Smooth muscle cell (in vitro differentiated cells): ENCODE measurements at regions not wholly inside any gene's neighbourhood (a gene's known extent, or its start where the extent isn't known, plus 50 kb on each side); places are given as distances from the start of the nearest gene placed in this dataset.
"Not testable (repeated sequence)": the region's sequence is repeated elsewhere in the genome, so short reads cannot be mapped to it uniquely, and the experiment has no call there.

Experiments
- DNase-seq: peaks from one replicate; lab custom pipeline; 2025; ENCODE audit not compliant: unreplicated experiment; lab: John Stamatoyannopoulos, UW
- H2AFZ ChIP-seq: fragments of 200-600 bp; sonication (generic); 2 replicates; pipeline ENCODE4 v1.6.0; 2016; ENCODE audit warnings: antibody characterized with exemption, low read depth, mild to moderate bottlenecking
- H3F3A ChIP-seq: fragments of 200-600 bp; sonication (generic); 2 replicates; pipeline ENCODE4 v1.6.0; 2017; ENCODE audit warnings: antibody characterized with exemption, low read depth
- H3K27ac ChIP-seq: fragments of 200-600 bp; sonication (generic); 2 replicates; pipeline ENCODE4 v1.5.1; 2016; ENCODE audit warnings: low read depth, mild to moderate bottlenecking
- H3K27me3 ChIP-seq: fragments of 200-600 bp; sonication (generic); 2 replicates; pipeline ENCODE4 v1.6.1; 2016; ENCODE audit warnings: low read depth, mild to moderate bottlenecking
- H3K36me3 ChIP-seq: fragments of 200-600 bp; sonication (generic); 2 replicates; pipeline ENCODE4 v1.5.1; 2016; ENCODE audit warnings: low read depth
- H3K4me1 ChIP-seq: fragments of 200-600 bp; sonication (generic); 2 replicates; pipeline ENCODE4 v1.5.1; 2016; ENCODE audit warnings: low read depth
- H3K4me2 ChIP-seq: fragments of 200-600 bp; sonication (generic); 2 replicates; pipeline ENCODE4 v1.6.0; 2016; ENCODE audit warnings: mild to moderate bottlenecking
- H3K4me3 ChIP-seq: fragments of 200-600 bp; sonication (generic); 2 replicates; pipeline ENCODE4 v1.5.1; 2016; ENCODE audit warnings: mild to moderate bottlenecking
- H3K79me2 ChIP-seq: fragments of 200-600 bp; sonication (generic); 2 replicates; pipeline ENCODE4 v1.6.0; 2016; ENCODE audit warnings: low read depth, mild to moderate bottlenecking
- H3K9ac ChIP-seq: fragments of 200-600 bp; sonication (generic); 2 replicates; pipeline ENCODE4 v1.6.0; 2016; ENCODE audit warnings: low read depth
- H3K9me3 ChIP-seq: fragments of 200-600 bp; sonication (generic); replicated peaks from 2 replicates; pipeline ENCODE4 v1.5.1; 2016; ENCODE audit warnings: low read depth
- H4K20me1 ChIP-seq: fragments of 200-600 bp; sonication (generic); 2 replicates; pipeline ENCODE4 v1.6.0; 2016; ENCODE audit warnings: low read depth
- CTCF ChIP-seq: fragments of 200-600 bp; sonication (generic); IDR thresholded peaks from 2 replicates; pipeline ENCODE4 v1.5.1; 2017; ENCODE audit warnings: borderline replicate concordance, mild to moderate bottlenecking, antibody characterized with exemption; ENCODE audit not compliant: insufficient read depth, poor library complexity, severe bottlenecking
- WGBS: methylation state at CpG from one replicate; pipeline ENCODE4 v1.1.7; 2016; ENCODE audit warnings: low lambda C conversion rate; 5-methylcytosine and 5-hydroxymethylcytosine counted together

- Histone ChIP-seq H3K9me3 (no peaks in the 10 kb centered on the region), H4K20me1 (no peaks in the 10 kb centered on the region), H3K4me1 (no peaks in the 10 kb centered on the region), H3K79me2 (no peaks in the 10 kb centered on the region), H2AFZ (no peak overlapping the region), H3K27ac (no peak overlapping the region), H3K9ac (no peak overlapping the region), H3K27me3 (no peaks in the 10 kb centered on the region), H3K36me3 (no peaks in the 10 kb centered on the region), H3F3A (no peaks in the 10 kb centered on the region), H3K4me3 (no peak overlapping the region), H3K4me2 (no peak overlapping the region)
- DNase-seq, result no peak
- no peak for TF ChIP-seq CTCF
- 89% methylated on average over 2 of the region's 2 CpGs for WGBS
These were observed 337.0 kb upstream of the SLC7A11 start for GRCh38 chr4:138579146-138579545.

- H3K4me1 ChIP-seq, H2AFZ ChIP-seq, H3K79me2 ChIP-seq, H4K20me1 ChIP-seq, H3F3A ChIP-seq, DNase-seq, H3K36me3 ChIP-seq, H3K27ac ChIP-seq, H3K9me3 ChIP-seq, H3K9ac ChIP-seq, H3K4me2 ChIP-seq, H3K27me3 ChIP-seq, H3K4me3 ChIP-seq: not testable (repeated sequence)
- WGBS, result 81% methylated on average over 3 of the region's 3 CpGs
These were observed 335.7 kb upstream of the SLC7A11 start for GRCh38 chr4:138577826-138578225.

GRCh38 chr4:138577145-138577544, 335.0 kb upstream of the SLC7A11 start:
- Histone ChIP-seq H3K4me3 (no peak overlapping the region), H3K27me3 (no peaks in the 10 kb centered on the region), H3K79me2 (no peaks in the 10 kb centered on the region), H3K4me1 (no peaks in the 10 kb centered on the region), H3K27ac (no peak overlapping the region), H4K20me1 (no peaks in the 10 kb centered on the region), H3K9ac (no peak overlapping the region), H3K9me3 (no peaks in the 10 kb centered on the region), H2AFZ (no peak overlapping the region), H3K4me2 (no peak overlapping the region), H3K36me3 (no peaks in the 10 kb centered on the region), H3F3A (no peaks in the 10 kb centered on the region)
- no peak for DNase-seq
- TF ChIP-seq CTCF, result no peak

- no peaks in the 10 kb centered on the region for H3K4me1 ChIP-seq
- WGBS, result 38% methylated on average over 3 of the region's 3 CpGs
- no peaks in the 10 kb centered on the region for H3F3A ChIP-seq
- no peaks in the 10 kb centered on the region for H3K79me2 ChIP-seq
- no peaks in the 10 kb centered on the region for H3K36me3 ChIP-seq
- no peak overlapping the region for H2AFZ ChIP-seq
- no peaks in the 10 kb centered on the region for H3K27me3 ChIP-seq
- no peak overlapping the region for H3K9ac ChIP-seq
- peak; percentile 20 for TF ChIP-seq CTCF
- no peak for DNase-seq
- no peak overlapping the region for H3K4me3 ChIP-seq
- no peaks in the 10 kb centered on the region for H3K9me3 ChIP-seq
- no peaks in the 10 kb centered on the region for H4K20me1 ChIP-seq
- H3K4me2 ChIP-seq, result no peak overlapping the region
- H3K27ac ChIP-seq, result no peak overlapping the region
These were observed 334.5 kb upstream of the SLC7A11 start for GRCh38 chr4:138576684-138577083.
